ENCODE measurements at regions not wholly inside any gene's neighbourhood (a gene's known extent, or its start where the extent isn't known, plus 50 kb on each side); places are given as distances from the start of the nearest gene placed in this dataset.

GRCh38 chr7:94054130-94054529 lies 50.0 kb upstream of the BET1 start:
- no peak for DNase-seq
- Mint-ChIP-seq H3K27ac (ENCODE audit: unreplicated experiment) (peak overlapping the region; percentile 86), H3K27me3 (ENCODE audit: unreplicated experiment) (peaks cover 2% of the 10 kb centered on the region), H3K9me3 (ENCODE audit: unreplicated experiment) (peaks cover 5% of the 10 kb centered on the region), H3K4me1 (ENCODE audit: low read depth, unreplicated experiment) (peaks cover 19% of the 10 kb centered on the region), H3K36me3 (ENCODE audit: unreplicated experiment) (no peaks in the 10 kb centered on the region), H3K4me3 (ENCODE audit: unreplicated experiment) (peak overlapping the region; percentile 66)
- TF ChIP-seq CTCF (IDR thresholded peaks at IDR 0.05; ENCODE audit: partially characterized antibody, unreplicated experiment): no peak

DNA sequence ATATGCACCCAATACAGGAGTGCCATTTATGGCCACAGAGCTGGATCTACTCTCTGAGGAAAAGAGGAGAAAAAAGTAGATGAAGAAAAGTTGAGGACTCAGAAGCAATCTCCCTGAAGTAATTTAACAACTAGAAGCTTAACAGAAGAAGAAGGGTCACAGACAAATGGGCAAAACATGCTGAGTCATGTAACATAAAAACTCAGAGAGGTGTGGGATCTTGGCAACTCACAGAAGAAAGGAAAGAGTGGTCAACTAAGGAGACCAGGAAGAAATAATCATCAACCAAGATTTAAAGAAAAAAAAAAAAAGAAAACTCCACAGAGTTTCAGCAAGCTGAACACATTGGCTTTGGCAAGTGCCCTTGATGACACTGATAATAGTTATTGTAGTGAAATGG lies 51.8 kb upstream of the BET1 start:
- no peak overlapping the region for H3K4me3 Mint-ChIP-seq (ENCODE audit: unreplicated experiment)
- peaks cover 5% of the 10 kb centered on the region for H3K9me3 Mint-ChIP-seq (ENCODE audit: unreplicated experiment)
- H3K27ac Mint-ChIP-seq (ENCODE audit: unreplicated experiment): no peak overlapping the region
- peaks cover 22% of the 10 kb centered on the region for H3K4me1 Mint-ChIP-seq (ENCODE audit: low read depth, unreplicated experiment)
- H3K27me3 Mint-ChIP-seq (ENCODE audit: unreplicated experiment): peaks cover 2% of the 10 kb centered on the region
- no peak for DNase-seq
- no peak for TF ChIP-seq CTCF (IDR thresholded peaks at IDR 0.05; ENCODE audit: partially characterized antibody, unreplicated experiment)
- H3K36me3 Mint-ChIP-seq (ENCODE audit: unreplicated experiment): no peaks in the 10 kb centered on the region

DNA sequence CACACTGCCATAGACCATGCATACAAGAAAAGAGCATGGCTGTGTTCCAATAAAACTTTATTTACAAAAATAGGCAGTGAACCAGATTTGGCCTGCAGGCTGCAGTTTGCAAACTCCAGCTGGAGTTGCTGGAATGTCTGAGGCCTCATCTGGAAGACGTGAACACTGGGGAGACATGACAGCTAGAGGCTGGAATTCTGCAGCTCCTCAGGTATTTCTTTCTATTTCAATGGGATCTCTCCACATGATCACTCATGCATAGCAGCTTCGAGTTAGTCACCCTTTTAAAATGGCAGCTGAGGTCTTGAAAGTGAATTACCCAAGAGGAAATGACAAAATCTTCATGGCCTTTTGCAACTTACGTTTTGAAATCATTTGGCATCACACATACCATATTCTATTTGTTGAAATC lies 52.6 kb upstream of the BET1 start:
- no peaks in the 10 kb centered on the region for H3K36me3 Mint-ChIP-seq (ENCODE audit: unreplicated experiment)
- peaks cover 2% of the 10 kb centered on the region for H3K27me3 Mint-ChIP-seq (ENCODE audit: unreplicated experiment)
- H3K4me3 Mint-ChIP-seq (ENCODE audit: unreplicated experiment): no peak overlapping the region
- peaks cover 22% of the 10 kb centered on the region for H3K4me1 Mint-ChIP-seq (ENCODE audit: low read depth, unreplicated experiment)
- no peak for TF ChIP-seq CTCF (IDR thresholded peaks at IDR 0.05; ENCODE audit: partially characterized antibody, unreplicated experiment)
- no peak overlapping the region for H3K27ac Mint-ChIP-seq (ENCODE audit: unreplicated experiment)
- no peak for DNase-seq
- H3K9me3 Mint-ChIP-seq (ENCODE audit: unreplicated experiment): peaks cover 5% of the 10 kb centered on the region

DNA sequence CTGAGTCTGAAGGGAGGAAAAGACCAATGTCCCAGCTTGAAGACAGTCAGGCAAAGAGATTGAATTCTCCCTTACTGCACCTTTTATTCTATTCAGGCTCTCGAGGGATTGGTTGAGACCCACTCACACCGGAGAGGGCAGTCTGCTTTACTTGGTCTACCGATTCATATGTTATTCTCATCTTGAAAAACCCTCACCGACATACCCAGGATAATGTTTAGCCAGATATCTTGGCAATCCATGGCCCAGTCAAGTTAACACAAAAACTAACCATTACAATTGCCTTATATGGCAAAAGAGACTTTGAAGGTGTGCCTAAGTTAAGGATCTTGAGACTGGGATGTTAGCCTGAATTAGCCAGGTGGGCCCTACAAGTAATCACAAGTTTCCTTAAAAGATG lies 53.8 kb upstream of the BET1 start:
- no peak overlapping the region for H3K4me3 Mint-ChIP-seq (ENCODE audit: unreplicated experiment)
- H3K9me3 Mint-ChIP-seq (ENCODE audit: unreplicated experiment): peaks cover 5% of the 10 kb centered on the region
- peaks cover 2% of the 10 kb centered on the region for H3K27me3 Mint-ChIP-seq (ENCODE audit: unreplicated experiment)

DNA sequence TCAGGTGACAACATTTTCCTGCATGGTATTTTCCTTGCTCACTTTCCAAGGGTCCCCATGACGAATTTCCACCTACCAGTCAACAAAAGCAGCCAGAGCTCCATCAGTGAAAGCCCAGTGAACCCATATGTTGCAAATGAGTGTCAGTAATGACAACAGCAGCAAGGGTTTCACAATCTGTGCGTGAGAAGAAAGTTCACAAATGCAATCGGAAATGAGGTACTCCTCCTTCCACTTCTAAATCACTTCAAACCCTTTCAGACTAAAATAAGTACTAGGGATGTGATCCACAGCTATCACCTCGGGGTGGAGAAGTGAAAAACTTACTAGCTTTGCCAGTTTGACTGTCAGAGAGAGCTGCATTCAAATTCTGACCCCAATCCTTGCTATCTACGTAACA lies 55.6 kb upstream of the BET1 start:
- no peak for DNase-seq
- Mint-ChIP-seq H3K27me3 (ENCODE audit: unreplicated experiment) (no peaks in the 10 kb centered on the region), H3K9me3 (ENCODE audit: unreplicated experiment) (no peaks in the 10 kb centered on the region), H3K4me3 (ENCODE audit: unreplicated experiment) (no peak overlapping the region), H3K27ac (ENCODE audit: unreplicated experiment) (no peak overlapping the region), H3K36me3 (ENCODE audit: unreplicated experiment) (no peaks in the 10 kb centered on the region), H3K4me1 (ENCODE audit: low read depth, unreplicated experiment) (peaks cover 6% of the 10 kb centered on the region)
- TF ChIP-seq CTCF (IDR thresholded peaks at IDR 0.05; ENCODE audit: partially characterized antibody, unreplicated experiment): no peak

More for the DNA sequence above, 53.8 kb upstream of the BET1 start:
- Mint-ChIP-seq H3K27ac (ENCODE audit: unreplicated experiment) (no peak overlapping the region), H3K4me1 (ENCODE audit: low read depth, unreplicated experiment) (peaks cover 19% of the 10 kb centered on the region), H3K36me3 (ENCODE audit: unreplicated experiment) (no peaks in the 10 kb centered on the region)
- DNase-seq: no peak
- TF ChIP-seq CTCF (IDR thresholded peaks at IDR 0.05; ENCODE audit: partially characterized antibody, unreplicated experiment): no peak
